HepG2 (cell line): ENCODE measurements at regions not wholly inside any gene's neighbourhood (a gene's known extent, or its start where the extent isn't known, plus 50 kb on each side); places are given as distances from the start of the nearest gene placed in this dataset.

Experiments used
- ATAC-seq: fragments of 200-7000 bp; cut with Tn5 transposase; 3 replicates; pipeline ENCODE4 v1.9.1; 2020; ENCODE audit warnings: mild to moderate bottlenecking, moderate library complexity
- BruUV-seq: library from RNA; stranded (reverse); fragments of 400-500 nt; replicated peaks from 2 replicates; lab custom pipeline; 2021; lab: Mats Ljungman, UMichigan
- CTCF ChIA-PET: fragments of 300-600 bp; formaldehyde crosslinking; extraction: SDS; loops from one replicate; lab custom pipeline; 2021; ENCODE audit warnings: low total read pairs, inconsistent platforms, low intra/inter-chr PET ratio; lab: Yijun Ruan, JAX
- POLR2A ChIA-PET: fragments of 350-600 bp; sonication (Branson Sonifier 250); formaldehyde crosslinking; loops from one replicate; lab custom pipeline; 2020; ENCODE audit warnings: antibody characterized with exemption, inconsistent platforms; lab: Yijun Ruan, JAX
- DNase-seq: peaks from one replicate; pipeline ENCODE4 v3.0.0-alpha.2; 2015; ENCODE audit warnings: low spot score
- FAIRE-seq: peaks from 3 replicates; lab custom pipeline; 2011; peaks lifted over from hg19 to GRCh38; lab: Jason Lieb, UNC
- H2AFZ ChIP-seq: one replicate; pipeline ENCODE4 v1.6.1; 2011; ENCODE audit warnings: low read length, inconsistent platforms
- H3K27ac ChIP-seq: fragments of 300-600 bp; 3 replicates; pipeline ENCODE4 v1.8.0; 2011; ENCODE audit warnings: mixed run types, mild to moderate bottlenecking, mixed read lengths, low read length, inconsistent platforms; ENCODE audit not compliant: insufficient read depth; ENCODE audit errors: extremely low read length
- H3K27me3 ChIP-seq, 2 experiments: fragments of 200-600 bp in 1 of 2; 2 replicates in 1 of 2; 3 replicates in 1 of 2; pipeline versions ENCODE4 v1.6.0 to v1.8.0; 2011; ENCODE audit warnings: low read length in 2 of 2, mild to moderate bottlenecking in 2 of 2, moderate library complexity in 2 of 2, inconsistent platforms in 1 of 2; ENCODE audit not compliant: insufficient read depth in 2 of 2, control insufficient read depth in 1 of 2
- H3K36me3 ChIP-seq, 2 experiments: fragments of 200-600 bp in 1 of 2; replicated peaks in 1 of 2; 2 replicates in 1 of 2; 3 replicates in 1 of 2; pipeline versions ENCODE4 v1.5.1 to v1.8.0; 2011; ENCODE audit warnings: low read length in 2 of 2, inconsistent platforms in 1 of 2; ENCODE audit not compliant: insufficient read depth in 2 of 2, control insufficient read depth in 1 of 2
- H3K4me1 ChIP-seq: 2 replicates; pipeline ENCODE4 v1.5.1; 2012; ENCODE audit warnings: low read length, inconsistent platforms; ENCODE audit not compliant: insufficient read depth
- H3K4me2 ChIP-seq: 2 replicates; pipeline ENCODE4 v1.6.0; 2011; ENCODE audit warnings: low read depth, low read length, inconsistent platforms
- H3K4me3 ChIP-seq, 3 experiments: fragments of 200-600 bp in 1 of 3; sonication (generic), shearing (Covaris generic) in 1 of 3; replicated peaks in 1 of 3; 2 replicates each; pipeline ENCODE4 v1.5.1; 2011 to 2016; ENCODE audit warnings: low read length in 3 of 3, inconsistent platforms in 2 of 3, low read depth in 2 of 3, mild to moderate bottlenecking in 2 of 3, control low read depth in 1 of 3, mixed read lengths in 1 of 3; ENCODE audit not compliant: insufficient read depth in 1 of 3
- H3K79me2 ChIP-seq: one replicate; pipeline ENCODE4 v1.6.1; 2011; ENCODE audit warnings: low read length, inconsistent platforms; ENCODE audit not compliant: insufficient read depth
- H3K9ac ChIP-seq: 2 replicates; pipeline ENCODE4 v1.6.0; 2011; ENCODE audit warnings: mild to moderate bottlenecking, low read depth, low read length, inconsistent platforms; ENCODE audit not compliant: insufficient read depth
- H3K9me3 ChIP-seq: 2 replicates; pipeline ENCODE4 v1.5.1; 2012; ENCODE audit warnings: mild to moderate bottlenecking, low read length
- H4K20me1 ChIP-seq: 2 replicates; pipeline ENCODE4 v1.6.0; 2011; ENCODE audit warnings: inconsistent platforms, mild to moderate bottlenecking, low read length, moderate library complexity; ENCODE audit not compliant: insufficient read depth
- ATF1 ChIP-seq: IDR thresholded peaks from 2 replicates; pipeline ENCODE4 v1.6.1; 2016; ENCODE audit warnings: mild to moderate bottlenecking, control low read depth
- CHD2 ChIP-seq: IDR thresholded peaks from 2 replicates; pipeline ENCODE4 v1.6.1; 2011; ENCODE audit warnings: low read depth, low read length, improper control_type of control experiment
- NR2F1 ChIP-seq, 2 experiments: fragments of 450-650 bp in 1 of 2; formaldehyde crosslinking in 1 of 2; IDR thresholded peaks; 2 replicates each; pipeline versions ENCODE4 v1.5.0 to v1.6.1; 2016 to 2020; ENCODE audit warnings: mild to moderate bottlenecking in 1 of 2, missing compliant biosample characterization in 1 of 2, missing genetic modification reagents in 1 of 2, moderate library complexity in 1 of 2
- SOX6 ChIP-seq, 2 experiments: fragments of 450-650 bp in 1 of 2; sonication (generic) in 1 of 2; formaldehyde crosslinking in 1 of 2; IDR thresholded peaks; 2 replicates each; pipeline versions ENCODE4 v1.4.0 to v1.6.1; 2017 to 2020; ENCODE audit warnings: antibody characterized with exemption in 1 of 2, mild to moderate bottlenecking in 1 of 2, missing genetic modification reagents in 1 of 2
- TMF1 ChIP-seq: sonication (generic); formaldehyde crosslinking; IDR thresholded peaks from 2 replicates; pipeline ENCODE4 v1.8.1; 2022; ENCODE audit warnings: low read depth, missing genetic modification reagents
- ZNF335 ChIP-seq: sonication (generic); formaldehyde crosslinking; IDR thresholded peaks from 2 replicates; pipeline ENCODE4 v1.4.0; 2020; ENCODE audit warnings: missing genetic modification reagents
- ZNF460 ChIP-seq: sonication (generic); formaldehyde crosslinking; IDR thresholded peaks from 2 replicates; pipeline ENCODE4 v1.5.1; 2020; ENCODE audit warnings: missing genetic modification reagents, mild to moderate bottlenecking, borderline replicate concordance
- ZNF644 ChIP-seq: IDR thresholded peaks from 2 replicates; pipeline ENCODE4 v1.6.1; 2016; ENCODE audit warnings: low read depth
- ZNF772 ChIP-seq: sonication (generic); formaldehyde crosslinking; IDR thresholded peaks from 2 replicates; pipeline ENCODE4 v1.5.0; 2020; ENCODE audit warnings: mild to moderate bottlenecking, missing genetic modification reagents
- ZNF83 ChIP-seq: sonication (generic); formaldehyde crosslinking; IDR thresholded peaks from 2 replicates; pipeline ENCODE4 v1.4.0; 2020; ENCODE audit warnings: missing genetic modification reagents, mild to moderate bottlenecking, borderline replicate concordance
- WGBS: methylation state at CpG from one replicate; pipeline ENCODE4 v1.1.6; 2017; ENCODE audit warnings: low lambda C conversion rate; 5-methylcytosine and 5-hydroxymethylcytosine counted together
- in situ Hi-C: cut with HindIII; loops from 2 replicates; pipeline ENCODE4 v1.10.0; 2017; ENCODE audit warnings: low pct_unique_long_range_greater_than_20kb; ENCODE audit not compliant: extremely low pct_ligation_motif_present
- intact Hi-C: fragments of 100-400 bp; cut with micrococcal nuclease; formaldehyde crosslinking; loops from one replicate; pipeline ENCODE4 v1.10.0; 2022; ENCODE audit not compliant: unreplicated experiment
- TF ChIP-seq, protein P1 (sequence below): sonication (generic); formaldehyde crosslinking; IDR thresholded peaks from 2 replicates; pipeline ENCODE4 v1.5.0; 2020; ENCODE audit warnings: missing genetic modification reagents
- TF ChIP-seq, protein P2 (sequence below): sonication (generic); formaldehyde crosslinking; IDR thresholded peaks from 2 replicates; pipeline ENCODE4 v1.5.1; 2020; ENCODE audit warnings: missing genetic modification reagents, mild to moderate bottlenecking, borderline replicate concordance
- TF ChIP-seq, protein P3 (sequence below): sonication (generic); formaldehyde crosslinking; IDR thresholded peaks from 2 replicates; pipeline ENCODE4 v1.5.1; 2020; ENCODE audit warnings: mild to moderate bottlenecking, moderate library complexity, missing genetic modification reagents
- TF ChIP-seq, protein P4 (sequence below): sonication (generic); formaldehyde crosslinking; IDR thresholded peaks from 2 replicates; pipeline ENCODE4 v1.4.0; 2020; ENCODE audit warnings: mild to moderate bottlenecking, missing genetic modification reagents

DNA sequence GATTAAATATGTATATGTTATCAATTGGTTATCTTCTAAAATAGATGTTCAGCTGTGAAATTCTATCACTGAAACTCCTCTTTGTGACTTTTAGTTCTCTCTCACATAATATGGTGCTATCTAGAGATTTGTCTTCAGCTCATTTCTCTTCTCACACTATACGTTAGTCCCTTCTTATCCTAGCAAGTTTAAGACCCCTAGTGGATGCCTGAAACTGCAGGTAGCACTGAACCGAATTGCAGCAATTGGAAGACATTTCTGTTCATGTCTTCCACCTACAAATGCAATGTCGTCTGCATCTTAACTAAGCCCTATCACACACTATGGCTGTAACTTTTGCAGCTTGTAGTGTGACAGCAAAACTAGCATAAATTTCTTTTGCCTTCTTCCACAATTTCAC is 442.7 kb upstream of the POM121L12 start:
- in situ Hi-C loops: no loop called here
- Histone ChIP-seq H3K79me2 (no peaks in the 10 kb centered on the region), H3K27ac (no peak overlapping the region), H3K36me3 (no peaks in the 10 kb centered on the region), H3K9ac (no peak overlapping the region), H3K4me3 (no peak overlapping the region), H3K4me1 (no peaks in the 10 kb centered on the region), H3K9me3 (peaks cover 61% of the 10 kb centered on the region), H3K4me2 (no peak overlapping the region), H3K27me3 (no peaks in the 10 kb centered on the region), H2AFZ (no peak overlapping the region), H4K20me1 (no peaks in the 10 kb centered on the region)
- POLR2A ChIA-PET: no interaction called here
- no TSS peak for BruUV-seq
- no peak for TF ChIP-seq ZNF335 (CRISPR knock-in tag)
- no peak for TF ChIP-seq TMF1
- TF ChIP-seq, protein P1, sequence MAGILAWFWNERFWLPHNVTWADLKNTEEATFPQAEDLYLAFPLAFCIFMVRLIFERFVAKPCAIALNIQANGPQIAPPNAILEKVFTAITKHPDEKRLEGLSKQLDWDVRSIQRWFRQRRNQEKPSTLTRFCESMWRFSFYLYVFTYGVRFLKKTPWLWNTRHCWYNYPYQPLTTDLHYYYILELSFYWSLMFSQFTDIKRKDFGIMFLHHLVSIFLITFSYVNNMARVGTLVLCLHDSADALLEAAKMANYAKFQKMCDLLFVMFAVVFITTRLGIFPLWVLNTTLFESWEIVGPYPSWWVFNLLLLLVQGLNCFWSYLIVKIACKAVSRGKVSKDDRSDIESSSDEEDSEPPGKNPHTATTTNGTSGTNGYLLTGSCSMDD (CRISPR knock-in tag): no peak
- TF ChIP-seq ZNF83 (CRISPR knock-in tag): no peak
- ATAC-seq: no peak
- CTCF ChIA-PET: no interaction called here
- WGBS: 0% methylated on average over 3 of the region's 3 CpGs
- no peak for FAIRE-seq
- DNase-seq: no peak
- intact Hi-C loops: no loop called here

DNA sequence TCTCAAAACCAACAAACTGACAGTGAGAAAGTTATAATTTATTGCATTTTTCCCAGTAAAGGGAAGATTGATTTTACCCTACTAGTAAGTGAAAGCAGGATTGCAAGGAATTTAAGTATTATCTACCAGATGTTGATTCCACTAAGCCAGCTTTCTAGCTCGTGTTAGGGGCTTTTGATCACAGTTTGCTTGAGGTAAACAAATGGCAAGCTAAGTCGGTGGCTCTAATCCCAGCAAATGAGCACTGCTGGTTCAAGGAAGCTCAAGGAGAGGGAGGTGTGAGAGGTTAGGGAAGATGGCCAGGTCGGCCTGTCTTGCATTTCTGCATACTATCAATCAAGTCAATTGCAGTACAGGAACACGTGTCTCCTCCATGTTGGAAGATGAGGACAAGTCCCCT is 448.7 kb upstream of the POM121L12 start:
- Histone ChIP-seq H3K4me2 (no peak overlapping the region), H3K27ac (no peak overlapping the region), H3K79me2 (no peaks in the 10 kb centered on the region), H3K4me1 (no peaks in the 10 kb centered on the region), H2AFZ (no peak overlapping the region), H3K9ac (no peak overlapping the region), H3K36me3 (no peaks in the 10 kb centered on the region), H3K4me3 (no peak overlapping the region), H4K20me1 (no peaks in the 10 kb centered on the region), H3K9me3 (peaks cover 38% of the 10 kb centered on the region), H3K27me3 (no peaks in the 10 kb centered on the region)
- ATAC-seq (no peak), DNase-seq (no peak), FAIRE-seq (no peak)
- no TSS peak for BruUV-seq
- 2% methylated on average over 4 of the region's 4 CpGs for WGBS
- ChIA-PET CTCF (no interaction called here), POLR2A (no interaction called here)
- in situ Hi-C loops: no loop called here
- intact Hi-C loops: no loop called here
- TF ChIP-seq, protein P2, sequence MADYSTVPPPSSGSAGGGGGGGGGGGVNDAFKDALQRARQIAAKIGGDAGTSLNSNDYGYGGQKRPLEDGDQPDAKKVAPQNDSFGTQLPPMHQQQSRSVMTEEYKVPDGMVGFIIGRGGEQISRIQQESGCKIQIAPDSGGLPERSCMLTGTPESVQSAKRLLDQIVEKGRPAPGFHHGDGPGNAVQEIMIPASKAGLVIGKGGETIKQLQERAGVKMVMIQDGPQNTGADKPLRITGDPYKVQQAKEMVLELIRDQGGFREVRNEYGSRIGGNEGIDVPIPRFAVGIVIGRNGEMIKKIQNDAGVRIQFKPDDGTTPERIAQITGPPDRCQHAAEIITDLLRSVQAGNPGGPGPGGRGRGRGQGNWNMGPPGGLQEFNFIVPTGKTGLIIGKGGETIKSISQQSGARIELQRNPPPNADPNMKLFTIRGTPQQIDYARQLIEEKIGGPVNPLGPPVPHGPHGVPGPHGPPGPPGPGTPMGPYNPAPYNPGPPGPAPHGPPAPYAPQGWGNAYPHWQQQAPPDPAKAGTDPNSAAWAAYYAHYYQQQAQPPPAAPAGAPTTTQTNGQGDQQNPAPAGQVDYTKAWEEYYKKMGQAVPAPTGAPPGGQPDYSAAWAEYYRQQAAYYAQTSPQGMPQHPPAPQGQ (CRISPR knock-in tag): no peak
- TF ChIP-seq, protein P3, sequence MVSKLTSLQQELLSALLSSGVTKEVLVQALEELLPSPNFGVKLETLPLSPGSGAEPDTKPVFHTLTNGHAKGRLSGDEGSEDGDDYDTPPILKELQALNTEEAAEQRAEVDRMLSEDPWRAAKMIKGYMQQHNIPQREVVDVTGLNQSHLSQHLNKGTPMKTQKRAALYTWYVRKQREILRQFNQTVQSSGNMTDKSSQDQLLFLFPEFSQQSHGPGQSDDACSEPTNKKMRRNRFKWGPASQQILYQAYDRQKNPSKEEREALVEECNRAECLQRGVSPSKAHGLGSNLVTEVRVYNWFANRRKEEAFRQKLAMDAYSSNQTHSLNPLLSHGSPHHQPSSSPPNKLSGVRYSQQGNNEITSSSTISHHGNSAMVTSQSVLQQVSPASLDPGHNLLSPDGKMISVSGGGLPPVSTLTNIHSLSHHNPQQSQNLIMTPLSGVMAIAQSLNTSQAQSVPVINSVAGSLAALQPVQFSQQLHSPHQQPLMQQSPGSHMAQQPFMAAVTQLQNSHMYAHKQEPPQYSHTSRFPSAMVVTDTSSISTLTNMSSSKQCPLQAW (CRISPR knock-in tag): no peak
- no peak for TF ChIP-seq ATF1 (CRISPR knock-in tag)
- TF ChIP-seq NR2F1 (CRISPR knock-in tag; IDR thresholded peaks at IDR 0.05): no peak
- TF ChIP-seq, protein P4, sequence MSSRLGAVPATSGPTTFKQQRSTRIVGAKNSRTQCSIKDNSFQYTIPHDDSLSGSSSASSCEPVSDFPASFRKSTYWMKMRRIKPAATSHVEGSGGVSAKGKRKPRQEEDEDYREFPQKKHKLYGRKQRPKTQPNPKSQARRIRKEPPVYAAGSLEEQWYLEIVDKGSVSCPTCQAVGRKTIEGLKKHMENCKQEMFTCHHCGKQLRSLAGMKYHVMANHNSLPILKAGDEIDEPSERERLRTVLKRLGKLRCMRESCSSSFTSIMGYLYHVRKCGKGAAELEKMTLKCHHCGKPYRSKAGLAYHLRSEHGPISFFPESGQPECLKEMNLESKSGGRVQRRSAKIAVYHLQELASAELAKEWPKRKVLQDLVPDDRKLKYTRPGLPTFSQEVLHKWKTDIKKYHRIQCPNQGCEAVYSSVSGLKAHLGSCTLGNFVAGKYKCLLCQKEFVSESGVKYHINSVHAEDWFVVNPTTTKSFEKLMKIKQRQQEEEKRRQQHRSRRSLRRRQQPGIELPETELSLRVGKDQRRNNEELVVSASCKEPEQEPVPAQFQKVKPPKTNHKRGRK (CRISPR knock-in tag): no peak
- TF ChIP-seq CHD2: no peak
- TF ChIP-seq ZNF460: no peak
- no peak for TF ChIP-seq ZNF772 (CRISPR knock-in tag)
- TF ChIP-seq ZNF644: no peak
- no peak for TF ChIP-seq SOX6 (IDR thresholded peaks at IDR 0.05)
- TF ChIP-seq SOX6 (CRISPR knock-in tag; IDR thresholded peaks at IDR 0.05): no peak
